ENCODE measurements at regions not wholly inside any gene's neighbourhood (a gene's known extent, or its start where the extent isn't known, plus 50 kb on each side); places are given as distances from the start of the nearest gene placed in this dataset.

DNA sequence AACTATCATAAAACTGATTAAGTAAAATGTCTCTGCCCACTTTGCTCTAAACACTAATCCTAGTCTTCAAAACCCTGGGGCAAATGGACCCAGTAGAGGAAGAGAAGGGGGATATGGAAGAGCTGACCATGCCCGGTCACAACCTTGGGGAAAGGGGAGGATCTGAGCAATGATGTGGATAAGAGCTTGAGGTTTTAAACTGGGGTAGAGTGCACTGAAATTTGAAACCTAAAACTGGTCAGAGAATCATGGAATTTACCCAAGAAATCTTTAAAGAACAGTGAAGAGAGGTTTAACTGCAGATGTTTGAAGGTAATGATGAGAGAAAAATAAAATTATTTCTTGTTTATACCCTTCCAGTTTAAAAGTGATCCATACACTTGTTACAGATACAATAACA is 110.8 kb downstream of the MRPS30 start (continued):
- TF ChIP-seq EMX1 (CRISPR knock-in tag; IDR thresholded peaks at IDR 0.05): no peak
- no peak for TF ChIP-seq GRHL2 (CRISPR knock-in tag; IDR thresholded peaks at IDR 0.05; ENCODE audit: insufficient replicate concordance, severe bottlenecking)
- TF ChIP-seq HMGXB4 (CRISPR knock-in tag; IDR thresholded peaks at IDR 0.05): no peak
- TF ChIP-seq ETV6 (CRISPR knock-in tag; IDR thresholded peaks at IDR 0.05): no peak
- no peak for TF ChIP-seq NR3C1 (CRISPR knock-in tag; conservative IDR thresholded peaks at IDR 0.05; ENCODE audit: low read depth)

GRCh38 chr5:44927115-44927733 is 118.5 kb downstream of the MRPS30 start:
- Mint-ChIP-seq H3K4me1 (peaks cover 7% of the 10 kb centered on the region), H3K36me3 (peaks cover 3% of the 10 kb centered on the region; the same call in 1 of the 2 replicates), H3K27me3 (ENCODE audit: low read depth) (no peaks in the 10 kb centered on the region), H3K9me3 (peaks cover 12% of the 10 kb centered on the region), H3K4me3 (no peak overlapping the region), H3K27ac (no peak overlapping the region)
- TF ChIP-seq JAZF1 (CRISPR knock-in tag; IDR thresholded peaks at IDR 0.05): no peak
- TF ChIP-seq FOXJ3 (CRISPR knock-in tag; IDR thresholded peaks at IDR 0.05; ENCODE audit: borderline replicate concordance): no peak
- TF ChIP-seq STAT6 (CRISPR knock-in tag; conservative IDR thresholded peaks at IDR 0.05; ENCODE audit: low read depth): no peak
- TF ChIP-seq GABPB1 (CRISPR knock-in tag; IDR thresholded peaks at IDR 0.05): no peak
- no peak for TF ChIP-seq ESRRA (CRISPR knock-in tag; IDR thresholded peaks at IDR 0.05; ENCODE audit: borderline replicate concordance)
- TF ChIP-seq, protein P1, sequence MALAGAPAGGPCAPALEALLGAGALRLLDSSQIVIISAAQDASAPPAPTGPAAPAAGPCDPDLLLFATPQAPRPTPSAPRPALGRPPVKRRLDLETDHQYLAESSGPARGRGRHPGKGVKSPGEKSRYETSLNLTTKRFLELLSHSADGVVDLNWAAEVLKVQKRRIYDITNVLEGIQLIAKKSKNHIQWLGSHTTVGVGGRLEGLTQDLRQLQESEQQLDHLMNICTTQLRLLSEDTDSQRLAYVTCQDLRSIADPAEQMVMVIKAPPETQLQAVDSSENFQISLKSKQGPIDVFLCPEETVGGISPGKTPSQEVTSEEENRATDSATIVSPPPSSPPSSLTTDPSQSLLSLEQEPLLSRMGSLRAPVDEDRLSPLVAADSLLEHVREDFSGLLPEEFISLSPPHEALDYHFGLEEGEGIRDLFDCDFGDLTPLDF (CRISPR knock-in tag; IDR thresholded peaks at IDR 0.05): no peak
- no peak for TF ChIP-seq ZBTB43 (CRISPR knock-in tag; IDR thresholded peaks at IDR 0.05)
- no peak for TF ChIP-seq ZNF671 (CRISPR knock-in tag; IDR thresholded peaks at IDR 0.05)
- TF ChIP-seq RORB (CRISPR knock-in tag; IDR thresholded peaks at IDR 0.05): no peak
- TF ChIP-seq EMX1 (CRISPR knock-in tag; IDR thresholded peaks at IDR 0.05): no peak
- TF ChIP-seq OVOL2 (CRISPR knock-in tag; IDR thresholded peaks at IDR 0.05; ENCODE audit: borderline replicate concordance): no peak
- TF ChIP-seq CTCF (IDR thresholded peaks at IDR 0.05): no peak
- TF ChIP-seq ZNF396 (CRISPR knock-in tag; IDR thresholded peaks at IDR 0.05; ENCODE audit: borderline replicate concordance): no peak
- TF ChIP-seq TP53 (CRISPR knock-in tag; IDR thresholded peaks at IDR 0.05): no peak
- no peak for TF ChIP-seq FOXP1 (CRISPR knock-in tag; IDR thresholded peaks at IDR 0.05; ENCODE audit: borderline replicate concordance)
- TF ChIP-seq CBFB (CRISPR knock-in tag; IDR thresholded peaks at IDR 0.05; ENCODE audit: low read depth): no peak
- no peak for DNase-seq (ENCODE audit: low spot score)
- ChIA-PET POLR2A (no interaction called here), CTCF (interaction anchor here (1.0 kb wide), 1 partner anchor 111 kb away, joined by 3 read pairs; no protein-coding TSS in a partner anchor)
- ATAC-seq: no peak

All from WTC11 (cell line).